GM12873 (cell line): ENCODE measurements at regions not wholly inside any gene's neighbourhood (a gene's known extent, or its start where the extent isn't known, plus 50 kb on each side); places are given as distances from the start of the nearest gene placed in this dataset.

Source experiments
- TF ChIP-seq, protein P1 (sequence below): IDR thresholded peaks from 2 replicates; pipeline ENCODE4 v1.5.1; 2012; ENCODE audit warnings: low read depth, mild to moderate bottlenecking, moderate library complexity, low read length, control low read depth; ENCODE audit not compliant: insufficient read depth; ENCODE audit errors: missing control alignments

- TF ChIP-seq, protein P1, sequence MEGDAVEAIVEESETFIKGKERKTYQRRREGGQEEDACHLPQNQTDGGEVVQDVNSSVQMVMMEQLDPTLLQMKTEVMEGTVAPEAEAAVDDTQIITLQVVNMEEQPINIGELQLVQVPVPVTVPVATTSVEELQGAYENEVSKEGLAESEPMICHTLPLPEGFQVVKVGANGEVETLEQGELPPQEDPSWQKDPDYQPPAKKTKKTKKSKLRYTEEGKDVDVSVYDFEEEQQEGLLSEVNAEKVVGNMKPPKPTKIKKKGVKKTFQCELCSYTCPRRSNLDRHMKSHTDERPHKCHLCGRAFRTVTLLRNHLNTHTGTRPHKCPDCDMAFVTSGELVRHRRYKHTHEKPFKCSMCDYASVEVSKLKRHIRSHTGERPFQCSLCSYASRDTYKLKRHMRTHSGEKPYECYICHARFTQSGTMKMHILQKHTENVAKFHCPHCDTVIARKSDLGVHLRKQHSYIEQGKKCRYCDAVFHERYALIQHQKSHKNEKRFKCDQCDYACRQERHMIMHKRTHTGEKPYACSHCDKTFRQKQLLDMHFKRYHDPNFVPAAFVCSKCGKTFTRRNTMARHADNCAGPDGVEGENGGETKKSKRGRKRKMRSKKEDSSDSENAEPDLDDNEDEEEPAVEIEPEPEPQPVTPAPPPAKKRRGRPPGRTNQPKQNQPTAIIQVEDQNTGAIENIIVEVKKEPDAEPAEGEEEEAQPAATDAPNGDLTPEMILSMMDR = no peak
Observed at GRCh38 chr14:101255765-101256125, 305.6 kb upstream of the DIO3 start.

DNA sequence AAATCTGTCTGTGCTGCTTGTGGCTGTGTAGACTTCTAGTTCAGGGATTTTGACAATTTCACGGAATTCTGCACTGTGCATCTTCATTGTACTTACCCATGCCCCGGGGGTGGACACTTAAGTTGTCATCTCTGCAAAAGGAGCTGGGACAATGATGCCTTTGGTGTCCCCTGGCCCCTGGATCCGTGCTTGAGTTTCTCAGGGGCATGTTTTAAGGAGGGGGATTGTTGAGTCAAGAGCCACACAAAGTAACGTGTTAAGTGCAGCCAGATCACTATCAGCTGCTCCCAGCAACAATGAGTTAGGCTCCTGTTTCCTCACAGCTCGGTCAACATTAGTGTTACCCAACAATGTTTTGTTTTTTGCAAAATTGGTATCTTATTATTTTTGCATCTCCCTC lies 305.0 kb upstream of the DIO3 start:
- TF ChIP-seq, protein P1 = no peak

- TF ChIP-seq, protein P1 = no peak
Observed at GRCh38 chr14:101257551-101257950, 303.7 kb upstream of the DIO3 start.

- TF ChIP-seq, protein P1 = no peak
Observed at GRCh38 chr14:101259748-101260147, 301.5 kb upstream of the DIO3 start.

DNA sequence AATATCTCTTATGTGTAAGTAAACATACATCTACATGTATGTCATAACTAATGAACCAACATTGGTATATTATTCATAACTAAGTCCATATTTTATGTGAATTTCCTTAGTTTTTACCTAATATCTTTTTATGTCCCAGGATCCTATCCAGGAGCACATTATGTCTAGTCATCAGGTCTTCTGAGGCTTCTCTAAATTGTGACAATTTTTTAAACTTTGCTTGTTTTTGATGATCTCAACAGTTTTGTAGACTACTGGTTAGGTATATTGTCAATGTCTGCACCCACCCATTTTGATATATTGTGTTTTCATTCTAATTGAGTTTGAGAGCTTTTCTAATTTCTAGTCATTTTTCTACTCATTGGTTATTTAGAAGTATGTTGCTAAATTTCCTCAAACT lies 288.2 kb upstream of the DIO3 start:
- TF ChIP-seq, protein P1 = no peak

DNA sequence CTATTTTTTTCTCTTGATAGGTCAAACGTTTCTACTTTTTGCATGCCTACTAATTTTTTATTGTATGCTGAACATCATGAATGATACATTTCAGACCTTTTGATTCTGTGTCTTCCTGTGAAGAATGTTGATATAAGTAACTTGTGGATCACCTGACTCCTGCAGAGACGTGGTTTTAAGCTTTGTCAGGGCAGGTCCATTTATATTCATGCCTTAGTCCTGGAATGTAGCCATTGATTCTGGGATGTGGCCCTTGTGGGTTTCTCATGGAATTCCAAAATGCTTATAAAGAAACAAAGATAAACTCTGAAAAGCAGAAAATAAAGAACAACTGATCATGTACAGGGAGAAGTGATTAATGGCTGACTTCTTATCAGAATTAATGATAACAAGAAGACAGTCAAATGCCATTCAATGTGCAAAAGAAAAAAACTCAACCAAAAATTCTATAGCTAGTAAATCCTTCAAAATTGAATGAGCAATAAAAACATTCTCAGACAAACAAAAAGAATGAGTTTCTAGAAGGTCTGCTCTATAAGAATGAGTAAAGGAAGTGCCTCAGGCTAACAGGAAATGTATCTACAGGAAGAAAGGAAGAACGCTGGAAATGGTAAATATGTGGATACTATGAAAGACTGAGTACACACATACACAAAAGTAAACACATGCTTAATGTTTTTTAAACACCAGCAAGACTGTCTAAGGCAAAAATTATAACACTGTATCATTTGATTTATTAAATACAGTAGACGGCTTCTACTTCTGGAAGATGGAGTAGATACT lies 284.8 kb upstream of the DIO3 start:
- TF ChIP-seq, protein P1 = no peak

DNA sequence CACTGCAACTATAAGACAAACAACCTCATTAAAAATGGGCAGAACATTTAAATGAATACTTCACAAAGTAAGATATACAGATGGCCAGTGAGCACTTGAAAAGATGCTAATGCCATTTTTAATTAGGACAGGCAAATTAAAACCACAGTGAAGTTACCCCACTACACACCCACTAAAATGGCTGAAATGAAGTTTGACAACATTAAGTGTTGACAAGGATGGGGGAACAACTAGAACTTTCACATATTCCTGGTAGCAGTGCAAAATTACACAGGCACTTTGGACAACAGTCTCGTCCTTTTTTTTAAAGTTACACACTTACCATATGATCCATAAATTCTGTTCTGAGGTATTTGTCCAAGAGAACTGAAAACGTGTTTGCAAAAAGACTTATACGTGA lies 278.9 kb upstream of the DIO3 start:
- TF ChIP-seq, protein P1 = no peak
